Osteocyte (in vitro differentiated cells): ENCODE measurements at regions not wholly inside any gene's neighbourhood (a gene's known extent, or its start where the extent isn't known, plus 50 kb on each side); places are given as distances from the start of the nearest gene placed in this dataset.

ENCODE experiments used
- DNase-seq: peaks from one replicate; pipeline ENCODE4 v3.0.0; 2021; ENCODE audit warnings: mixed read lengths; ENCODE audit not compliant: unreplicated experiment; ENCODE audit errors: extremely low spot score
- H3K27ac Mint-ChIP-seq: one replicate; pipeline ENCODE4 v1.8.0; 2021; ENCODE audit warnings: mild to moderate bottlenecking, mixed read lengths; ENCODE audit not compliant: unreplicated experiment
- H3K27me3 Mint-ChIP-seq: one replicate; pipeline ENCODE4 v1.8.0; 2021; ENCODE audit warnings: mixed read lengths; ENCODE audit not compliant: unreplicated experiment
- H3K36me3 Mint-ChIP-seq: one replicate; pipeline ENCODE4 v1.8.0; 2021; ENCODE audit warnings: mixed read lengths; ENCODE audit not compliant: unreplicated experiment
- H3K4me1 Mint-ChIP-seq: one replicate; pipeline ENCODE4 v1.8.0; 2021; ENCODE audit warnings: mixed read lengths; ENCODE audit not compliant: unreplicated experiment
- H3K4me3 Mint-ChIP-seq: one replicate; pipeline ENCODE4 v1.8.0; 2021; ENCODE audit warnings: mild to moderate bottlenecking, moderate library complexity, mixed read lengths; ENCODE audit not compliant: unreplicated experiment
- H3K9me3 Mint-ChIP-seq: one replicate; pipeline ENCODE4 v1.8.0; 2021; ENCODE audit warnings: mixed read lengths; ENCODE audit not compliant: unreplicated experiment
- TF ChIP-seq, protein P1 (sequence below): fragments of 200-600 bp; sonication (generic); IDR thresholded peaks from 2 replicates; pipeline ENCODE4 v1.5.0; 2021; ENCODE audit warnings: antibody characterized with exemption, mild to moderate bottlenecking, moderate library complexity

DNA sequence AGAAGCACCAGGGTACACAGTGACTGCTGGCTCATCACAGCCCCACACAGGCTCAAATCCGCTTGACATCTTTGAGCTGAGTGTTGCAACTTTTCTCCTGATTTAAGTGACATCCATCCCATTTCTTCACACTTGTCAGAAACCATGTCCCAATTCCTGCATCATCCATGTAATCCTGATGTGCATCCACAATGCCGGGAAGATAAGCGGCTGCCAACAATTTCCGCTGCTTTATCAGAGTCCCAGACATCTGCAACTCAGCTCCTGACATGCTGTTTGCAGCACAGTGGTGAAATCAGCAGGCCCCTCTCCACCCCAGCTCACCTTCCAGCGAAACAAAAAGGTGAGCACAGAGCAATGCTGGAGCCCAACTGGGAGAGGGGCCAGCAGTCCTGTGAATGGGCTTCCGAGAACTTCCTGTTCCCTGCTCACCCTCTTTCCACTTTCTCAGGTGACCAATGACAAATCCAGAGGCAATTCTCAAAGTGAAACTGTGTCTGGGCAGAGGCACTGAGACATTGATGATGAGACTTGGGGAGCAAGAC lies 581.0 kb downstream of the AJAP1 start:
- no peak for DNase-seq
- TF ChIP-seq, protein P1, sequence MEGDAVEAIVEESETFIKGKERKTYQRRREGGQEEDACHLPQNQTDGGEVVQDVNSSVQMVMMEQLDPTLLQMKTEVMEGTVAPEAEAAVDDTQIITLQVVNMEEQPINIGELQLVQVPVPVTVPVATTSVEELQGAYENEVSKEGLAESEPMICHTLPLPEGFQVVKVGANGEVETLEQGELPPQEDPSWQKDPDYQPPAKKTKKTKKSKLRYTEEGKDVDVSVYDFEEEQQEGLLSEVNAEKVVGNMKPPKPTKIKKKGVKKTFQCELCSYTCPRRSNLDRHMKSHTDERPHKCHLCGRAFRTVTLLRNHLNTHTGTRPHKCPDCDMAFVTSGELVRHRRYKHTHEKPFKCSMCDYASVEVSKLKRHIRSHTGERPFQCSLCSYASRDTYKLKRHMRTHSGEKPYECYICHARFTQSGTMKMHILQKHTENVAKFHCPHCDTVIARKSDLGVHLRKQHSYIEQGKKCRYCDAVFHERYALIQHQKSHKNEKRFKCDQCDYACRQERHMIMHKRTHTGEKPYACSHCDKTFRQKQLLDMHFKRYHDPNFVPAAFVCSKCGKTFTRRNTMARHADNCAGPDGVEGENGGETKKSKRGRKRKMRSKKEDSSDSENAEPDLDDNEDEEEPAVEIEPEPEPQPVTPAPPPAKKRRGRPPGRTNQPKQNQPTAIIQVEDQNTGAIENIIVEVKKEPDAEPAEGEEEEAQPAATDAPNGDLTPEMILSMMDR: no peak
- Mint-ChIP-seq H3K27ac (no peak overlapping the region), H3K4me1 (no peaks in the 10 kb centered on the region), H3K4me3 (no peak overlapping the region), H3K9me3 (peaks cover 63% of the 10 kb centered on the region), H3K36me3 (no peaks in the 10 kb centered on the region), H3K27me3 (no peaks in the 10 kb centered on the region)

DNA sequence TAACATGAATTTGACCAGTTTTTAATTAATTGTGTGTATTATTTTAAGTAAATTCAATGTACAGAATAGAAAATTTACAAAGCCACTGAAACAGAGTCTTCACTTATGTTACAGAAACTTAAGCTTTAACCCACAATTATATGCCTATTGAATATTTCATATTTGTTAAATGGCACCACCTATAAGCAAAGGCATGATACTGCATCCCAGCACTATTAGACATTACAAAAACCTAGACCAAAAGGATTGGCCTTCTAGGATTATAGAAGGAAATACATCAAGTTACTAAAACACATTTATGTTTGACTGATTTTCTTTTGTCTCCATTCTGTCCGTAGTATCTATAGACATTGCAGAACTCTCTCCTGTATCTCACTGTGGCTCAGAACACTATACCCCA lies 578.1 kb downstream of the AJAP1 start:
- no peaks in the 10 kb centered on the region for H3K27me3 Mint-ChIP-seq
- H3K4me3 Mint-ChIP-seq: no peak overlapping the region
- DNase-seq: no peak
- TF ChIP-seq, protein P1: no peak
- no peaks in the 10 kb centered on the region for H3K4me1 Mint-ChIP-seq
- H3K9me3 Mint-ChIP-seq: peaks cover 64% of the 10 kb centered on the region
- no peaks in the 10 kb centered on the region for H3K36me3 Mint-ChIP-seq
- H3K27ac Mint-ChIP-seq: no peak overlapping the region

DNA sequence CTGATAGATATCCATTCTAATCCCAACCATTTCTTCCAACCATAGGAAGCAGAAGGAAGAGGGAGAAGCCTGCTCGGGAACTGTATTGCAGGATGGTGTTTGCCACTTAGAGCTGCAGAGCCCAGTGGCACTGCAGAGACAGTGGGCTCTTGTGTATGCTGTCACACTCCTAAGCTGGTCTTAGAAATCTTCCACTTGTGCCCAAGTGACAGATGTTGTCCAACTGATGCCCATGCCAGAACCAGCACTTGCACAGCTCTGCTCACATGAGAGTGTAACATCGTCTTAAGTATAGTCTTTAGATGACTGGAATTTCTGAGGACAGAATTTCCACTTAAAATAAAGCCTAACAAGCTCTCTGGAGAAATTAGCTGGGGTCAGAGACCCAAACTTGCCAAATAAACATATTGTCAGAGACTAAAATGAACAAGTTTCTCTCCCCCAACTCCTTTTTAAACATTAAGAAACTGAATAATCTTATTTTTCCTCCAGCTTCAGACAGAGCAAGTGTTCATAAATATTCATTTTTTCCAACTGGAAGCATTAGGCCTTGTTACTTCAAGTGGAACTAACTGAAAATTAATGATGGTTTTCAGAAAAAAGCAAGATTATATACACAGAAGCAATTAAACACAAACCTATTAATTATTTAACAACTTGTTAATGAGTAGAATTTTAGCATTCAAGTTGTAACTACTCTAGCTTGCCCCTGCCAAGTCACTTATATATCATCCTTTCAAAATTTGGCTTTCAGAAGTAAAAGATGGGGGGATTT lies 577.3 kb downstream of the AJAP1 start:
- Mint-ChIP-seq H3K27me3 (no peaks in the 10 kb centered on the region), H3K36me3 (no peaks in the 10 kb centered on the region), H3K27ac (no peak overlapping the region), H3K4me3 (no peak overlapping the region), H3K4me1 (no peaks in the 10 kb centered on the region), H3K9me3 (peaks cover 58% of the 10 kb centered on the region)
- TF ChIP-seq, protein P1: no peak
- no peak for DNase-seq

DNA sequence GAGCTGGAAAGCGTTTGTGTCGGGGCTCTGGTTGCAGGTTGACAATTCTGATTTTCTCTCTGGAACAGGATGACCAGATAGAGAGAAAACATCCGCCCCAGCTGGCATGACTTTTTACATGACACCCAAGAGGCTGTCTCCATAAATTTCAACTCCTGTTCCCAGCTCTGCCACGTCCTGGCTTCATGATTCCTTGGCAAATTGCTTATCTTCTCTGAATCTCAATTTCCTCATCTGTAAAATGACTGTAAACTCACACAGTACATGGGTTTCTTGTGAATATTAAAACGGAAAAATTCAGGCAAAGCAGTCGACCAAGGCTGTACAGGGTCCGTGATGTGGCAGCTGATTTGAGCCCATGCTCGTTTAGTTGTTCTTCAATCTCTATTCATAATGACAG lies 572.7 kb downstream of the AJAP1 start:
- DNase-seq: no peak
- Mint-ChIP-seq H3K4me3 (no peak overlapping the region), H3K27me3 (no peaks in the 10 kb centered on the region), H3K27ac (no peak overlapping the region), H3K4me1 (no peaks in the 10 kb centered on the region), H3K36me3 (no peaks in the 10 kb centered on the region), H3K9me3 (peaks cover 55% of the 10 kb centered on the region)
- TF ChIP-seq, protein P1: no peak
